Endothelial cell of umbilical vein (primary cell): ENCODE measurements at regions not wholly inside any gene's neighbourhood (a gene's known extent, or its start where the extent isn't known, plus 50 kb on each side); places are given as distances from the start of the nearest gene placed in this dataset.

Experiments
- EZH2 ChIP-seq: IDR thresholded peaks from 2 replicates; pipeline ENCODE4 v1.6.1; 2012; ENCODE audit warnings: borderline replicate concordance, low read depth, mild to moderate bottlenecking, moderate library complexity, low read length, inconsistent platforms; ENCODE audit not compliant: severe bottlenecking
- FOS ChIP-seq: IDR thresholded peaks from 2 replicates; pipeline ENCODE4 v1.6.1; 2011; ENCODE audit warnings: mild to moderate bottlenecking, low read length, moderate library complexity, borderline replicate concordance; ENCODE audit not compliant: insufficient read depth
- GATA2 ChIP-seq: IDR thresholded peaks from 2 replicates; pipeline ENCODE4 v1.7.0; 2011; ENCODE audit warnings: low read depth, mild to moderate bottlenecking, moderate library complexity, mixed read lengths, low read length; ENCODE audit not compliant: insufficient read length, insufficient read depth
- JUN ChIP-seq: IDR thresholded peaks from 2 replicates; pipeline ENCODE4 v1.6.1; 2011; ENCODE audit warnings: borderline replicate concordance, low read depth; ENCODE audit not compliant: insufficient read length, insufficient read depth
- MAX ChIP-seq: IDR thresholded peaks from 2 replicates; pipeline ENCODE4 v1.6.1; 2011; ENCODE audit not compliant: insufficient read depth, insufficient read length
- MYC ChIP-seq: IDR thresholded peaks from one replicate; pipeline ENCODE4 v1.6.1; 2011; ENCODE audit warnings: mild to moderate bottlenecking, low read depth, low read length
- POLR2A ChIP-seq: IDR thresholded peaks from 2 replicates; pipeline ENCODE4 v1.6.1; 2012; ENCODE audit warnings: low read depth, mild to moderate bottlenecking, control low read depth, low read length
- POLR2AphosphoS5 ChIP-seq: IDR thresholded peaks from 2 replicates; pipeline ENCODE4 v1.6.1; 2012; ENCODE audit warnings: low read depth, mild to moderate bottlenecking, control low read depth, low read length, moderate library complexity; ENCODE audit not compliant: insufficient read depth
- TF ChIP-seq, protein P1 (sequence below), 2 donors: IDR thresholded peaks; 1 replicate in 1 of 2; 2 replicates in 1 of 2; pipeline ENCODE4 v1.5.1; 2011; ENCODE audit warnings: low read length in 2 of 2, mild to moderate bottlenecking in 2 of 2, moderate library complexity in 2 of 2, control low read depth in 1 of 2, inconsistent platforms in 1 of 2, low read depth in 1 of 2; ENCODE audit not compliant: insufficient read depth in 1 of 2; ENCODE audit errors: extremely low read depth in 1 of 2

- TF ChIP-seq, protein P1, sequence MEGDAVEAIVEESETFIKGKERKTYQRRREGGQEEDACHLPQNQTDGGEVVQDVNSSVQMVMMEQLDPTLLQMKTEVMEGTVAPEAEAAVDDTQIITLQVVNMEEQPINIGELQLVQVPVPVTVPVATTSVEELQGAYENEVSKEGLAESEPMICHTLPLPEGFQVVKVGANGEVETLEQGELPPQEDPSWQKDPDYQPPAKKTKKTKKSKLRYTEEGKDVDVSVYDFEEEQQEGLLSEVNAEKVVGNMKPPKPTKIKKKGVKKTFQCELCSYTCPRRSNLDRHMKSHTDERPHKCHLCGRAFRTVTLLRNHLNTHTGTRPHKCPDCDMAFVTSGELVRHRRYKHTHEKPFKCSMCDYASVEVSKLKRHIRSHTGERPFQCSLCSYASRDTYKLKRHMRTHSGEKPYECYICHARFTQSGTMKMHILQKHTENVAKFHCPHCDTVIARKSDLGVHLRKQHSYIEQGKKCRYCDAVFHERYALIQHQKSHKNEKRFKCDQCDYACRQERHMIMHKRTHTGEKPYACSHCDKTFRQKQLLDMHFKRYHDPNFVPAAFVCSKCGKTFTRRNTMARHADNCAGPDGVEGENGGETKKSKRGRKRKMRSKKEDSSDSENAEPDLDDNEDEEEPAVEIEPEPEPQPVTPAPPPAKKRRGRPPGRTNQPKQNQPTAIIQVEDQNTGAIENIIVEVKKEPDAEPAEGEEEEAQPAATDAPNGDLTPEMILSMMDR (IDR thresholded peaks at IDR 0.05; ENCODE audit: extremely low read depth in 1 of 2, insufficient read depth in 1 of 2, low read depth in 1 of 2, low read length in 2 of 2), result no peak
- TF ChIP-seq EZH2 (no peak), POLR2AphosphoS5 (no peak), JUN (no peak), GATA2 (no peak), FOS (no peak), POLR2A (no peak), MAX (no peak), MYC (no peak)
Measured at GRCh38 chr5:25435882-25436281, 791.1 kb upstream of the CDH10 start.
